ENCODE measurements at regions not wholly inside any gene's neighbourhood (a gene's known extent, or its start where the extent isn't known, plus 50 kb on each side); places are given as distances from the start of the nearest gene placed in this dataset.

DNA sequence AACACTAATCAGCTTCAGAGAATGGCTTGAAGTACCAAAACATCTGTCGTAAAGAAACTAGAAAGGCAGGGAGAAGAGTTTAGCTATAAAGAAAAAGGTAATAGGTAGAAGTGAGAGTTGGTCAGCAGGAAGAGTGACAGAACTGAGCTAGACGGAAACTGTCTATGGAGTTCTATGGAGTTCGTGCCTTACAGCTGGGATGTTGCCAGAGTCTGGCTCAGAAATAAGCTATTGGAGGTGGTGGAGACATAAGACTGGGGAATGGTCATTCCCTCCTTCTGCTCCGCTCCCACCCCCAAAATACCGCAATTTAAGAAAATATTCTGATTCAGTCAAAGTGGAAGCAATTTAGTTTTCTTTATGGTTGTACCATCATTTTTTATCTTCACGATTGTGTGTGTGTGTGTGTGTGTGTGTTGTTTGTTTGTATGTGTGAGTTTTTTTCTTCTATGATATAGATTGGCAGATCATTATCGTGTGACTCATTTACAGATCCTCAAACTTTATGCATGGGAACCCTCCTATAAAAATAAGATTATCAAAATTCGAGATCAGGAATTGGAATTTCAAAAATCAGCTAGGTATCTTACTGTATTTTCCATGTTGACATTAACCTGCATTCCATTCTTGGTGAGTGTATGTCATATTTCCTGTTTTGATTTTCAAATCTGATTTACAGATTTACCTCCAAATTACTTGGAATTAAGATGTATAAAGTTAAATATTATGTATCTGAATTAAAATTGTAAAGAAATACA is 79.0 kb downstream of the HSPA13 start:
- no peaks in the 10 kb centered on the region for H3K9me3 Mint-ChIP-seq (ENCODE audit: unreplicated experiment)
- H3K4me3 Mint-ChIP-seq (ENCODE audit: unreplicated experiment), result no peak overlapping the region
- H3K4me1 Mint-ChIP-seq (ENCODE audit: insufficient read depth, unreplicated experiment), result peaks cover 8% of the 10 kb centered on the region
- ChIA-PET POLR2A (interaction anchor here (0.7 to 2.1 kb wide), 2 partner anchors 79 to 992 kb away, joined by 3 to 7 read pairs; partner anchors contain the start of gene HSPA13), CTCF (interaction anchor here (0.6 to 1.3 kb wide), 5 partner anchors 9 to 135 kb away, joined by 3 to 6 read pairs (median 4); no protein-coding TSS in a partner anchor)
- TF ChIP-seq, protein P1, sequence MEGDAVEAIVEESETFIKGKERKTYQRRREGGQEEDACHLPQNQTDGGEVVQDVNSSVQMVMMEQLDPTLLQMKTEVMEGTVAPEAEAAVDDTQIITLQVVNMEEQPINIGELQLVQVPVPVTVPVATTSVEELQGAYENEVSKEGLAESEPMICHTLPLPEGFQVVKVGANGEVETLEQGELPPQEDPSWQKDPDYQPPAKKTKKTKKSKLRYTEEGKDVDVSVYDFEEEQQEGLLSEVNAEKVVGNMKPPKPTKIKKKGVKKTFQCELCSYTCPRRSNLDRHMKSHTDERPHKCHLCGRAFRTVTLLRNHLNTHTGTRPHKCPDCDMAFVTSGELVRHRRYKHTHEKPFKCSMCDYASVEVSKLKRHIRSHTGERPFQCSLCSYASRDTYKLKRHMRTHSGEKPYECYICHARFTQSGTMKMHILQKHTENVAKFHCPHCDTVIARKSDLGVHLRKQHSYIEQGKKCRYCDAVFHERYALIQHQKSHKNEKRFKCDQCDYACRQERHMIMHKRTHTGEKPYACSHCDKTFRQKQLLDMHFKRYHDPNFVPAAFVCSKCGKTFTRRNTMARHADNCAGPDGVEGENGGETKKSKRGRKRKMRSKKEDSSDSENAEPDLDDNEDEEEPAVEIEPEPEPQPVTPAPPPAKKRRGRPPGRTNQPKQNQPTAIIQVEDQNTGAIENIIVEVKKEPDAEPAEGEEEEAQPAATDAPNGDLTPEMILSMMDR (IDR thresholded peaks at IDR 0.05; ENCODE audit: unreplicated experiment), result no peak
- H3K27ac Mint-ChIP-seq (ENCODE audit: low read depth, unreplicated experiment), result no peak overlapping the region
- no peak for DNase-seq (ENCODE audit: unreplicated experiment)
- H3K27me3 Mint-ChIP-seq (ENCODE audit: insufficient read depth, unreplicated experiment), result no peaks in the 10 kb centered on the region
- H3K36me3 Mint-ChIP-seq (ENCODE audit: insufficient read depth, unreplicated experiment), result no peaks in the 10 kb centered on the region
- intact Hi-C loops (cut with micrococcal nuclease), result loop anchor here (10.0 kb wide), 2 partner anchors 49 to 1181 kb away; no protein-coding TSS in a partner anchor
- no TSS peak for BruUV-seq (replicated peaks)

DNA sequence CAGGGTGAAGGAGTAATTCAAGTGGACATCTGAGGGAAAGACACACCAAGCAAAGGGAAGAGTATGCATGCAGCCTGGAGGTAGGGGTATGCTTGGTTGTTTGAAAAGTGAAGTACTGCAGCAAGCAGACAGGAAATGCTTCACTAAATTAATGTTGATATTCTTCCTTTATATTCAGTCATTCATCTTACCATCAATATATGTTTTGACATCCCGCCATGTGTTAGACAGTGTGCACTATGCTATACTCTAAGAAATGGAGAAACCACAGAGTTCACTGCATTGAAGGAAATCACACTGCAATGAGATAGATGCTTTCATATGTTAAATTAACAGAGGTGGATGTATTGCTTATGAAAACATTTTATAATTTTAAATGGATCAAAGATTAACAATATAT is 82.9 kb downstream of the HSPA13 start:
- intact Hi-C loops (cut with micrococcal nuclease), result loop anchor here (10.0 kb wide), 2 partner anchors 45 to 1185 kb away; no protein-coding TSS in a partner anchor
- no peaks in the 10 kb centered on the region for H3K27me3 Mint-ChIP-seq (ENCODE audit: insufficient read depth, unreplicated experiment)
- H3K27ac Mint-ChIP-seq (ENCODE audit: low read depth, unreplicated experiment), result no peak overlapping the region
- CTCF ChIA-PET, result no interaction called here
- no peaks in the 10 kb centered on the region for H3K9me3 Mint-ChIP-seq (ENCODE audit: unreplicated experiment)
- peaks cover 12% of the 10 kb centered on the region for H3K4me1 Mint-ChIP-seq (ENCODE audit: insufficient read depth, unreplicated experiment)
- no peak for DNase-seq (ENCODE audit: unreplicated experiment)
- BruUV-seq (replicated peaks), result no TSS peak
- no peaks in the 10 kb centered on the region for H3K36me3 Mint-ChIP-seq (ENCODE audit: insufficient read depth, unreplicated experiment)
- TF ChIP-seq, protein P1 (IDR thresholded peaks at IDR 0.05; ENCODE audit: unreplicated experiment), result no peak
- POLR2A ChIA-PET, result interaction anchor here (0.6 kb wide), 1 partner anchor 8 kb away, joined by 3 read pairs; no protein-coding TSS in a partner anchor
- H3K4me3 Mint-ChIP-seq (ENCODE audit: unreplicated experiment), result no peak overlapping the region

DNA sequence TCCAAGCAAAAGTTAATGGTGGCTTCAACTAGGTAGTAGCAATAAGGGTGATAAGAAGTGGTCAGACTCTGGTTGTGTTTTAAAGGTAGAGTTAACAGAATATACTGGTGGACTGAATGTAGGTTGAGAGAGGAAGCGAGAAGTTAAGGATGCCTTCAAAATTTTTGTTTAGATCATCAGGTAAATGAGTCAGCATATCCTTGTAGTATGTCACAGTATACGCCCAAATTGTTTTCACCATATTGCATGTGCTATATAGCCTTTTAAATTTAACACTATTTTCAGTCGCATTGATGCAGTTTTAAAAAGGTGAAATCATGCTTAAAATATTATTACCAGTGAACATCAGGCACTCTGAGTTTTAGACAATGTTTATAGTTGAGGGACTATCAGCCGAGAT is 74.6 kb downstream of the RBM11 start:
- Mint-ChIP-seq H3K27ac (ENCODE audit: low read depth, unreplicated experiment) (no peak overlapping the region), H3K4me1 (ENCODE audit: insufficient read depth, unreplicated experiment) (no peaks in the 10 kb centered on the region), H3K36me3 (ENCODE audit: insufficient read depth, unreplicated experiment) (no peaks in the 10 kb centered on the region), H3K27me3 (ENCODE audit: insufficient read depth, unreplicated experiment) (no peaks in the 10 kb centered on the region), H3K9me3 (ENCODE audit: unreplicated experiment) (no peaks in the 10 kb centered on the region), H3K4me3 (ENCODE audit: unreplicated experiment) (no peak overlapping the region)
- intact Hi-C loops (cut with micrococcal nuclease), result no loop called here
- CTCF ChIA-PET, result interaction anchor here (0.5 kb wide), 1 partner anchor 37 kb away, joined by 4 read pairs; no protein-coding TSS in a partner anchor
- POLR2A ChIA-PET, result no interaction called here
- DNase-seq (ENCODE audit: unreplicated experiment), result no peak
- TF ChIP-seq, protein P1 (IDR thresholded peaks at IDR 0.05; ENCODE audit: unreplicated experiment), result no peak
- BruUV-seq (replicated peaks), result no TSS peak

DNA sequence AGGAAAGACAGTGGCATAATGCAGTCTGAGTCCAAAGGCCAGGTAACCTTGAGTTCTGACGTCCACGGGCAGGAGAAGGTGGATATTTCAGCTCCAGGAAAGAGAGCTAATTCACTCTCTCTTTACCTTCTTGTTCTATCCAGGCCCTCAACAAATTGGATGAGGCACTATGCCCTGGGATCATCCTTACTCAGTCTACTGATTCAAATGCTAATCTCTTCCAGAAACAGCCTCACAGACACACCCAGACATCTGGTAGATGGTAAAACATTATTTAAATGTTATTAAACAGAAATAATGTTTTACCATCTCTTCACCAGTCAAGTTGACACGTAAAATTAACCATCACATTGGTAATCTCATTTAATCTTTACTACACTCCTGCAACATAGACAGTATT is 73.0 kb downstream of the RBM11 start:
- DNase-seq (ENCODE audit: unreplicated experiment), result no peak
- H3K27ac Mint-ChIP-seq (ENCODE audit: low read depth, unreplicated experiment), result no peak overlapping the region
- H3K27me3 Mint-ChIP-seq (ENCODE audit: insufficient read depth, unreplicated experiment), result no peaks in the 10 kb centered on the region
- TF ChIP-seq, protein P1 (IDR thresholded peaks at IDR 0.05; ENCODE audit: unreplicated experiment), result no peak
- BruUV-seq (replicated peaks), result no TSS peak
- H3K36me3 Mint-ChIP-seq (ENCODE audit: insufficient read depth, unreplicated experiment), result no peaks in the 10 kb centered on the region
- ChIA-PET CTCF (interaction anchor here (0.9 kb wide), 1 partner anchor 18 kb away, joined by 3 read pairs; no protein-coding TSS in a partner anchor), POLR2A (no interaction called here)
- no peaks in the 10 kb centered on the region for H3K4me1 Mint-ChIP-seq (ENCODE audit: insufficient read depth, unreplicated experiment)
- H3K9me3 Mint-ChIP-seq (ENCODE audit: unreplicated experiment), result no peaks in the 10 kb centered on the region
- H3K4me3 Mint-ChIP-seq (ENCODE audit: unreplicated experiment), result no peak overlapping the region
- intact Hi-C loops (cut with micrococcal nuclease), result no loop called here
